Keratinocyte (primary cell): ENCODE measurements at regions not wholly inside any gene's neighbourhood (a gene's known extent, or its start where the extent isn't known, plus 50 kb on each side); places are given as distances from the start of the nearest gene placed in this dataset.

Experiments
- DNase-seq: peaks from one replicate; pipeline ENCODE4 v3.0.0-alpha.2; 2011; ENCODE audit warnings: low read depth, missing footprints, low spot score
- FAIRE-seq: peaks from 2 replicates; lab custom pipeline; 2011; peaks lifted over from hg19 to GRCh38; lab: Jason Lieb, UNC
- H2AFZ ChIP-seq: 2 replicates; pipeline ENCODE4 v1.6.0; 2012; ENCODE audit warnings: low read length, control low read depth, inconsistent platforms; ENCODE audit not compliant: control insufficient read depth
- H3K27ac ChIP-seq: 2 replicates; pipeline ENCODE4 v1.5.1; 2011; ENCODE audit warnings: low read length; ENCODE audit not compliant: control insufficient read depth, insufficient read depth
- H3K27me3 ChIP-seq: 3 replicates; pipeline ENCODE4 v1.6.0; 2011; ENCODE audit warnings: low read length; ENCODE audit not compliant: control insufficient read depth, insufficient read depth; ENCODE audit errors: extremely low read depth
- H3K36me3 ChIP-seq, 2 experiments: 2 replicates in 1 of 2; 3 replicates in 1 of 2; pipeline ENCODE4 v1.5.1; 2011; ENCODE audit warnings: low read length in 2 of 2, mild to moderate bottlenecking in 1 of 2; ENCODE audit not compliant: control insufficient read depth in 2 of 2, insufficient read depth in 2 of 2; ENCODE audit errors: extremely low read depth in 1 of 2
- H3K4me1 ChIP-seq: 3 replicates; pipeline ENCODE4 v1.5.1; 2011; ENCODE audit warnings: low read length; ENCODE audit not compliant: control insufficient read depth, insufficient read depth; ENCODE audit errors: extremely low read depth
- H3K4me2 ChIP-seq: 3 replicates; pipeline ENCODE4 v1.6.0; 2011; ENCODE audit warnings: low read depth, low read length; ENCODE audit not compliant: control insufficient read depth, insufficient read depth; ENCODE audit errors: extremely low read depth
- H3K4me3 ChIP-seq, 3 experiments: fragments of 200-600 bp in 1 of 3; sonication (generic) in 1 of 3; 2 replicates in 2 of 3; 3 replicates in 1 of 3; pipeline ENCODE4 v1.5.1; 2011 to 2016; ENCODE audit warnings: low read length in 3 of 3, mild to moderate bottlenecking in 3 of 3, control low read depth in 2 of 3, inconsistent platforms in 1 of 3, low read depth in 1 of 3, mixed read lengths in 1 of 3, mixed run types in 1 of 3, moderate library complexity in 1 of 3; ENCODE audit not compliant: control insufficient read depth in 2 of 3, insufficient read depth in 2 of 3; ENCODE audit errors: extremely low read depth in 1 of 3
- H3K79me2 ChIP-seq: 2 replicates; pipeline ENCODE4 v1.6.0; 2012; ENCODE audit warnings: low read length; ENCODE audit not compliant: control insufficient read depth, insufficient read depth
- H3K9ac ChIP-seq: 3 replicates; pipeline ENCODE4 v1.6.0; 2011; ENCODE audit warnings: low read length; ENCODE audit not compliant: control insufficient read depth, insufficient read depth; ENCODE audit errors: extremely low read depth
- H3K9me1 ChIP-seq: 3 replicates; pipeline ENCODE4 v1.6.0; 2011; ENCODE audit warnings: low read length; ENCODE audit not compliant: control insufficient read depth, insufficient read depth; ENCODE audit errors: extremely low read depth
- H3K9me3 ChIP-seq: 2 replicates; pipeline ENCODE4 v1.5.1; 2012; ENCODE audit warnings: low read depth, low read length; ENCODE audit not compliant: control insufficient read depth
- H4K20me1 ChIP-seq: 3 replicates; pipeline ENCODE4 v1.6.0; 2011; ENCODE audit warnings: low read length; ENCODE audit not compliant: control insufficient read depth, insufficient read depth; ENCODE audit errors: extremely low read depth
- EZH2 ChIP-seq: IDR thresholded peaks from one replicate; pipeline ENCODE4 v1.6.1; 2012; ENCODE audit warnings: inconsistent platforms, mild to moderate bottlenecking, low read length, moderate library complexity
- dilution Hi-C: fragments of 300-500 bp; cut with MboI; formaldehyde crosslinking; loops from one replicate; pipeline ENCODE4 v1.7.0; 2020; ENCODE audit warnings: low sequenced_read_pairs; ENCODE audit not compliant: extremely low pct_ligation_motif_present
- TF ChIP-seq, protein P1 (sequence below), 3 experiments: IDR thresholded peaks in 1 of 3; conservative IDR thresholded peaks in 1 of 3; optimal IDR thresholded peaks in 1 of 3; 2 replicates in 2 of 3; 3 replicates in 1 of 3; pipeline versions ENCODE3 to v1.5.1; 2011; ENCODE audit warnings: low read length in 3 of 3, mild to moderate bottlenecking in 3 of 3, moderate library complexity in 2 of 3, control low read depth in 1 of 3, inconsistent platforms in 1 of 3; ENCODE audit not compliant: insufficient read depth in 2 of 3; ENCODE audit errors: extremely low read depth in 1 of 3

- FAIRE-seq (no peak), DNase-seq (no peak)
- Histone ChIP-seq H3K27me3 (no peaks in the 10 kb centered on the region), H3K4me2 (no peak overlapping the region), H3K4me1 (no peaks in the 10 kb centered on the region), H3K9ac (no peak overlapping the region), H3K9me1 (no peaks in the 10 kb centered on the region), H2AFZ (no peak overlapping the region), H3K36me3 (no peaks in the 10 kb centered on the region), H3K4me3 (no peak overlapping the region), H3K79me2 (no peaks in the 10 kb centered on the region), H4K20me1 (no peaks in the 10 kb centered on the region), H3K27ac (no peak overlapping the region), H3K9me3 (no peaks in the 10 kb centered on the region)
- dilution Hi-C loops, result no loop called here
- TF ChIP-seq, protein P1, sequence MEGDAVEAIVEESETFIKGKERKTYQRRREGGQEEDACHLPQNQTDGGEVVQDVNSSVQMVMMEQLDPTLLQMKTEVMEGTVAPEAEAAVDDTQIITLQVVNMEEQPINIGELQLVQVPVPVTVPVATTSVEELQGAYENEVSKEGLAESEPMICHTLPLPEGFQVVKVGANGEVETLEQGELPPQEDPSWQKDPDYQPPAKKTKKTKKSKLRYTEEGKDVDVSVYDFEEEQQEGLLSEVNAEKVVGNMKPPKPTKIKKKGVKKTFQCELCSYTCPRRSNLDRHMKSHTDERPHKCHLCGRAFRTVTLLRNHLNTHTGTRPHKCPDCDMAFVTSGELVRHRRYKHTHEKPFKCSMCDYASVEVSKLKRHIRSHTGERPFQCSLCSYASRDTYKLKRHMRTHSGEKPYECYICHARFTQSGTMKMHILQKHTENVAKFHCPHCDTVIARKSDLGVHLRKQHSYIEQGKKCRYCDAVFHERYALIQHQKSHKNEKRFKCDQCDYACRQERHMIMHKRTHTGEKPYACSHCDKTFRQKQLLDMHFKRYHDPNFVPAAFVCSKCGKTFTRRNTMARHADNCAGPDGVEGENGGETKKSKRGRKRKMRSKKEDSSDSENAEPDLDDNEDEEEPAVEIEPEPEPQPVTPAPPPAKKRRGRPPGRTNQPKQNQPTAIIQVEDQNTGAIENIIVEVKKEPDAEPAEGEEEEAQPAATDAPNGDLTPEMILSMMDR (optimal IDR thresholded peaks at IDR 0.05 in 1 of 3, IDR thresholded peaks at IDR 0.05 in 1 of 3, conservative IDR thresholded peaks at IDR 0.05 in 1 of 3; ENCODE audit: extremely low read depth in 1 of 3, insufficient read depth in 2 of 3, low read length in 3 of 3), result no peak
- TF ChIP-seq EZH2, result no peak
Observed at GRCh38 chr3:59136081-59136480, 86.3 kb upstream of the CFAP20DC start.

DNA sequence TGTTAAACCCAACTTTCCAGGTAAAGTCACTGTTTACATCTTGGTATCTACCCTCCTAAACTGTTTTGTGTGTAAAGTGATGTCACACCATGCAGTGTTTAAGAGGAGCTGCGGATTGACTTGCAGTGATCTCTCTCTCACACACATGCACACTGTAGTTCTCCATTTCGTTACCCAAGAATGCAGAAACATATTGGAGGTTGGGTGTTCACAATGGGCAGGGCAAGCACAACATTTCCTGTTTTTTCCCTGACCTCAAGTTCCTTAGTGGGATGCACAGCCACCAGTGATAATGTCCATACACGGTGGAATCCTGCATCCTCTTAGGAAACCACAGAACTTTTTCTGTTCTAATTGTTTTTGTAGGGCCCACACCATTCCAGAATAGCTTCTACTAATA is 85.3 kb upstream of the CFAP20DC start:
- TF ChIP-seq EZH2, result no peak
- TF ChIP-seq, protein P1 (optimal IDR thresholded peaks at IDR 0.05 in 1 of 3, IDR thresholded peaks at IDR 0.05 in 1 of 3, conservative IDR thresholded peaks at IDR 0.05 in 1 of 3; ENCODE audit: extremely low read depth in 1 of 3, insufficient read depth in 2 of 3, low read length in 3 of 3), result no peak
- no peaks in the 10 kb centered on the region for H3K36me3 ChIP-seq
- no peaks in the 10 kb centered on the region for H3K9me1 ChIP-seq
- H4K20me1 ChIP-seq, result no peaks in the 10 kb centered on the region
- no peak overlapping the region for H3K9ac ChIP-seq
- H3K79me2 ChIP-seq, result no peaks in the 10 kb centered on the region
- no peak overlapping the region for H3K4me3 ChIP-seq
- no peaks in the 10 kb centered on the region for H3K27me3 ChIP-seq
- dilution Hi-C loops, result no loop called here
- no peaks in the 10 kb centered on the region for H3K9me3 ChIP-seq
- no peak for DNase-seq
- no peaks in the 10 kb centered on the region for H3K4me1 ChIP-seq
- H3K4me2 ChIP-seq, result no peak overlapping the region
- no peak for FAIRE-seq
- H3K27ac ChIP-seq, result no peak overlapping the region
- no peak overlapping the region for H2AFZ ChIP-seq
